Pancreas (tissue), 10 donors: ENCODE measurements at regions not wholly inside any gene's neighbourhood (a gene's known extent, or its start where the extent isn't known, plus 50 kb on each side); places are given as distances from the start of the nearest gene placed in this dataset.
A peak's percentile ranks its signal among the peaks of the same experiment; 100 is the strongest.

Experiments used
- ATAC-seq, 4 donors: fragments of 200-7000 bp; cut with Tn5 transposase; one replicate each; pipeline versions ENCODE4 v1.8.0 to v1.9.1; 2020; ENCODE audit warnings: mild to moderate bottlenecking in 4 of 4, moderate library complexity in 4 of 4
- DNase-seq, 6 donors: peaks; one replicate each; pipeline ENCODE4 v3.0.0-alpha.2; 2020
- FAIRE-seq: peaks from 2 replicates; lab custom pipeline; 2012; peaks lifted over from hg19 to GRCh38; lab: Jason Lieb, UNC
- H3K27ac ChIP-seq, 4 donors: fragments of 200-600 bp; sonication (generic); 1 replicate in 3 of 4; 2 replicates in 1 of 4; pipeline versions ENCODE4 v1.5.0 to v1.8.0; 2020
- H3K27me3 ChIP-seq, 4 donors: fragments of 200-600 bp; one replicate each; pipeline ENCODE4 v1.8.0; 2021
- H3K36me3 ChIP-seq, 3 donors: fragments of 200-600 bp; sonication (generic) in 1 of 3; one replicate each; pipeline versions ENCODE4 v1.5.0 to v1.8.0; 2020 to 2021
- H3K4me1 ChIP-seq, 3 donors: fragments of 200-600 bp; one replicate each; pipeline ENCODE4 v1.8.0; 2021
- H3K4me3 ChIP-seq, 4 donors: fragments of 200-600 bp; sonication (generic) in 2 of 4; one replicate each; pipeline versions ENCODE4 v1.5.0 to v1.8.0; 2020 to 2021
- H3K9me3 ChIP-seq, 4 donors: fragments of 200-600 bp; one replicate each; pipeline ENCODE4 v1.8.0; 2021
- CTCF ChIP-seq, 4 donors: fragments of 200-600 bp; sonication (generic) in 3 of 4; IDR thresholded peaks; one replicate each; pipeline versions ENCODE4 v1.5.0 to v1.8.0; 2021; ENCODE audit warnings: antibody characterized with exemption in 4 of 4
- WGBS, 2 donors: extraction: QIAGEN DNeasy Blood & Tissue Kit; methylation state at CpG; one replicate each; pipeline ENCODE4 v1.1.7; 2013; 5-methylcytosine and 5-hydroxymethylcytosine counted together
- intact Hi-C, 3 donors: fragments of 100-400 bp; cut with DNase I; formaldehyde crosslinking; loops; one replicate each; pipeline versions ENCODE4 v1.11.1 to v1.14.2; 2022
- donor health status: healthy with polysubstance abuse.
- donor health status: DM: no; HTN: no; CAD: no; lungs with moderate emphysema.
- donor health status: DM: no; HTN: no; CAD: no.
- donor health status: control.
- donor health status: control.
- donor health status: Bipolar disorder and iron deficiency.
- donor health status: DM: yes; HTN: yes; CAD: no.
- donor health status: DM: no; HTN: no; CAD: no.
- donor health status: DM: no; HTN: no; CAD: no.
- donor health status: DM: yes; HTN: yes; CAD: no.

GRCh38 chrX:142601792-142602191 is 396.7 kb upstream of the MAGEC2 start:
- DNase-seq, result no peak
- no peaks in the 10 kb centered on the region for H3K9me3 ChIP-seq
- H3K27me3 ChIP-seq, result peaks cover 0 to 12% (median 0%) of the 10 kb centered on the region in 4 donors
- no peaks in the 10 kb centered on the region for H3K36me3 ChIP-seq
- no peak for FAIRE-seq
- H3K4me1 ChIP-seq, result no peaks in the 10 kb centered on the region
- no peak for TF ChIP-seq CTCF (IDR thresholded peaks at IDR 0.05)
- no peak overlapping the region for H3K4me3 ChIP-seq
- 65 to 69% methylated on average over 5 of the region's 5 CpGs for WGBS, 2 donors
- no peak overlapping the region for H3K27ac ChIP-seq
- intact Hi-C loops, result no loop called here
- no peak for ATAC-seq

DNA sequence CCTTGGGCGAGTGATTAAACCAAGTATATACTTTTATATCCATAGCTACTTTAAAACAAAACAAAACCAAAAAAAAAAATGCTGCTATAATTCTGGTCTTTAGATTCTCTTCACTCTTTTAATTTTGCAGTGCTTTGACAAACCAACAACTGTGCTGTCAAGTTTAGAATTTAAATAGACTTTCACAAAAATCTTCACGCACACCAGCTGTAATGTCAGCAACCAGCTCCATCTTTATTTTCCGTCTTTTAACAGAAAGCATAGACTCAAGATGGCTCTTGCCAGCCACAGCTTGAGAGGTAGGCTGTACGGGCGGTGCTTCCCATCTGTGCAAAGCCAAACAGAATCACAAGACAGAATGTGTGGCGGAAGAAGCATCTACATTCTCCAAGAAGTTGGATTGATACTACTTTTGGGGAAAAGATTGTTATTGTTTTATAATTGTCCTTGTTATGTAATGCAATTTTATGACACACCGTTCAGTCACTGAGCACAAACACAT is 388.3 kb upstream of the MAGEC2 start:
- Histone ChIP-seq H3K36me3 (no peaks in the 10 kb centered on the region), H3K27ac (no peak overlapping the region), H3K4me3 (no peak overlapping the region), H3K9me3 (no peaks in the 10 kb centered on the region), H3K4me1 (no peaks in the 10 kb centered on the region), H3K27me3 (peaks cover 0 to 8% (median 0%) of the 10 kb centered on the region in 4 donors)
- 74 to 76% methylated on average over 7 of the region's 7 CpGs for WGBS, 2 donors
- TF ChIP-seq CTCF (IDR thresholded peaks at IDR 0.05), result no peak
- FAIRE-seq (no peak), ATAC-seq (no peak), DNase-seq (no peak)
- intact Hi-C loops, result no loop called here

DNA sequence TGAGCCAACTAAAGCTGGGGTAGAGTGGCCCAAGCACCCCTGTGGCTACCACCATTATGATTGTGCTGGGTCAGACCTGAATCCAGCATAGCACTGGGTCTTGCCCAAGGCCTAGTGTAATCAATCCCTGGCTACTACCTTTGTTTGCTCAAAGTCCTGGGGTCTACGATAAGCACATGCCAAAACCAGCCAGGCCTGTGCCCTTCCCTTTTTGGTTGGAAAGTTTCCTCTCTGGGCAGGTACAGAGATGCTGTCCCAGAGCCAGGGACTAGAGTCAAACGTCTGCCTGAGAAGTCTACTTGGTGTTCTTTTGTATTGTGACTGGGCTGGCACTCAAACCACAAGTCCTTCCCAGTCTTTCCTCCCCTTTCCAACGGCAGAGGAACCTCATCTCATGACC is 371.5 kb upstream of the MAGEC2 start:
- H3K27ac ChIP-seq, result no peak overlapping the region
- WGBS, 2 donors, result 23 to 30% methylated on average over 3 of the region's 3 CpGs
- no peak overlapping the region for H3K4me3 ChIP-seq
- DNase-seq (no peak), FAIRE-seq (no peak), ATAC-seq (no peak)
- H3K4me1 ChIP-seq, result no peaks in the 10 kb centered on the region
- no peaks in the 10 kb centered on the region for H3K27me3 ChIP-seq
- no peaks in the 10 kb centered on the region for H3K36me3 ChIP-seq
- H3K9me3 ChIP-seq, result no peaks in the 10 kb centered on the region
- TF ChIP-seq CTCF (IDR thresholded peaks at IDR 0.05), result no peak
- intact Hi-C loops, result no loop called here

DNA sequence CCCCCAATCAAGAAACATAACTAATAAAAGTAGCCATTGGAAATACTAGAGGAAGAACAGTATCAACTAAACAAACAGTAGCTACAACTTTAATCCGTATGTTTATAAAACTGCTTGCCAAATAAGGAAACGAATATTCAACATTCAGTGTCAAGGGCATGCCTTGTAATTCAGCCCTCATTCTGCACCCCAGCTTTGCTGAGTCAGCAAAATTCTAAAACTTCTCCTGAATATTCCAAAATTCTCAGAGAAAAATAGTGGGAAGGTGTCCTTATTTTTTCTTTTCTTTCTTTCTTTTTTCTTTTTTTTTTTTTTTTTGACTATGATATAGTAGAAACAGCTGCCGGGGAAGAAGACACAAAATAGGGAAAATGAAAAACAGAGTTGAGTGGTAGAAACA is 344.8 kb upstream of the MAGEC2 start:
- 35 to 40% methylated on average over 3 of the region's 3 CpGs for WGBS, 2 donors
- no peak overlapping the region for H3K27ac ChIP-seq
- H3K4me3 ChIP-seq, result no peak overlapping the region
- no peak for TF ChIP-seq CTCF (IDR thresholded peaks at IDR 0.05)
- DNase-seq (no peak), ATAC-seq (no peak), FAIRE-seq (peak; percentile 78)
- no peaks in the 10 kb centered on the region for H3K9me3 ChIP-seq
- no peaks in the 10 kb centered on the region for H3K36me3 ChIP-seq
- peaks cover 0 to 5% (median 0%) of the 10 kb centered on the region in 4 donors for H3K27me3 ChIP-seq
- H3K4me1 ChIP-seq, result no peaks in the 10 kb centered on the region
- intact Hi-C loops, result no loop called here

DNA sequence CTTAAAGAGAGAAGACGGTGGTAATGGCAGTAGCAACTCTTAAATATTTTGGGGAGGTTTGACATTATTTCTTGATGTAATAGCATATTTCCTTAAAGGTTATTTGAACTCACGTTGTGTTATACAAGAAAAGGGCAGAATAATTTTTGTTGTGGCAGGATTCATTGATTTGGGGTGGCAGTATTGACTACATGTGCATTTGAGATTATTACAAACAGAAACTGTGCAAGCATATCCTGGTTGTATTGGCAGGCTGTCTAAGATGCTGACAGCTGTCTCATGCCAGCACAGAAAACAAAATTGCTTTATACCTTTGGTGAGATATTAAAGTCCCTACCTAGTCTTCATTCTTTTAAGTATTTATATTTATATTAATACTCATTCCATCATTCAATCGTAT is 300.7 kb upstream of the MAGEC2 start:
- FAIRE-seq (no peak), ATAC-seq (no peak), DNase-seq (no peak)
- TF ChIP-seq CTCF (IDR thresholded peaks at IDR 0.05), result no peak
- H3K4me1 ChIP-seq, result no peaks in the 10 kb centered on the region
- 39 to 45% methylated on average over 3 of the region's 3 CpGs for WGBS, 2 donors
- H3K4me3 ChIP-seq, result no peak overlapping the region
- H3K27ac ChIP-seq, result no peak overlapping the region
- H3K36me3 ChIP-seq, result no peaks in the 10 kb centered on the region
- H3K27me3 ChIP-seq, result peaks cover 0 to 7% (median 0%) of the 10 kb centered on the region in 4 donors
- H3K9me3 ChIP-seq, result no peaks in the 10 kb centered on the region
- intact Hi-C loops, result no loop called here
